H9 (cell line): ENCODE measurements at regions not wholly inside any gene's neighbourhood (a gene's known extent, or its start where the extent isn't known, plus 50 kb on each side); places are given as distances from the start of the nearest gene placed in this dataset.

ENCODE experiments used
- DNase-seq: peaks from one replicate; pipeline ENCODE4 v3.0.0-alpha.2; 2017
- H2AFZ ChIP-seq: one replicate; pipeline ENCODE4 v1.6.1; 2013; ENCODE audit warnings: mild to moderate bottlenecking, low read length, control low read depth, moderate library complexity
- H2AK5ac ChIP-seq: 2 replicates; pipeline ENCODE4 v1.6.1; 2013; ENCODE audit warnings: low read length, control low read depth, mixed read lengths; ENCODE audit not compliant: insufficient read length
- H2BK120ac ChIP-seq: one replicate; pipeline ENCODE4 v1.6.1; 2013; ENCODE audit warnings: low read depth, mild to moderate bottlenecking, low read length, control low read depth, inconsistent platforms; ENCODE audit not compliant: poor library complexity, severe bottlenecking
- H2BK12ac ChIP-seq: 2 replicates; pipeline ENCODE4 v1.6.1; 2013; ENCODE audit warnings: low read length, control low read depth, mixed read lengths, low read depth; ENCODE audit not compliant: insufficient read length
- H2BK15ac ChIP-seq: 2 replicates; pipeline ENCODE4 v1.6.1; 2013; ENCODE audit warnings: low read depth, low read length, control low read depth
- H2BK20ac ChIP-seq: one replicate; pipeline ENCODE4 v1.6.1; 2013; ENCODE audit warnings: low read depth, mild to moderate bottlenecking, low read length, control low read depth, inconsistent platforms; ENCODE audit not compliant: poor library complexity, severe bottlenecking
- H2BK5ac ChIP-seq: 2 replicates; pipeline ENCODE4 v1.6.1; 2013; ENCODE audit warnings: low read length, control low read depth, mixed read lengths; ENCODE audit not compliant: insufficient read length
- H3K14ac ChIP-seq: 2 replicates; pipeline ENCODE4 v1.6.1; 2013; ENCODE audit warnings: low read length, control low read depth; ENCODE audit not compliant: insufficient read depth
- H3K18ac ChIP-seq: 2 replicates; pipeline ENCODE4 v1.6.1; 2013; ENCODE audit warnings: low read depth, mild to moderate bottlenecking, mixed read lengths, low read length, control low read depth; ENCODE audit not compliant: insufficient read length
- H3K23ac ChIP-seq: 2 replicates; pipeline ENCODE4 v1.6.1; 2013; ENCODE audit warnings: low read length, control low read depth, mixed read lengths, low read depth; ENCODE audit not compliant: insufficient read length
- H3K23me2 ChIP-seq: 2 replicates; pipeline ENCODE4 v1.6.1; 2013; ENCODE audit warnings: low read depth, mild to moderate bottlenecking, mixed read lengths, low read length, control low read depth; ENCODE audit not compliant: insufficient read length, poor library complexity, severe bottlenecking
- H3K27ac ChIP-seq: 2 replicates; pipeline ENCODE4 v1.5.1; 2013; ENCODE audit warnings: low read length, control low read depth, mixed read lengths, low read depth; ENCODE audit not compliant: insufficient read length
- H3K27me3 ChIP-seq: 2 replicates; pipeline ENCODE4 v1.6.1; 2013; ENCODE audit warnings: low read length, control low read depth, inconsistent platforms; ENCODE audit not compliant: insufficient read depth
- H3K4ac ChIP-seq: 2 replicates; pipeline ENCODE4 v1.6.1; 2013; ENCODE audit warnings: low read depth, mild to moderate bottlenecking, control low read depth, inconsistent platforms, low read length, moderate library complexity
- H3K4me1 ChIP-seq: 2 replicates; pipeline ENCODE4 v1.6.1; 2013; ENCODE audit warnings: low read length, control low read depth, inconsistent platforms; ENCODE audit not compliant: insufficient read depth
- H3K4me2 ChIP-seq: 2 replicates; pipeline ENCODE4 v1.6.1; 2013; ENCODE audit warnings: low read length, control low read depth, mixed read lengths; ENCODE audit not compliant: insufficient read length, insufficient read depth
- H3K56ac ChIP-seq: 2 replicates; pipeline ENCODE4 v1.6.1; 2013; ENCODE audit warnings: low read depth, mild to moderate bottlenecking, mixed read lengths, low read length, control low read depth; ENCODE audit not compliant: insufficient read length
- H3K79me1 ChIP-seq: 2 replicates; pipeline ENCODE4 v1.6.1; 2013; ENCODE audit warnings: low read depth, mild to moderate bottlenecking, moderate library complexity, low read length, control low read depth, inconsistent platforms; ENCODE audit not compliant: insufficient read depth, poor library complexity, severe bottlenecking
- H3K79me2 ChIP-seq: 2 replicates; pipeline ENCODE4 v1.6.1; 2013; ENCODE audit warnings: low read length, control low read depth, inconsistent platforms; ENCODE audit not compliant: insufficient read depth
- H3K9ac ChIP-seq: 2 replicates; pipeline ENCODE4 v1.6.1; 2013; ENCODE audit warnings: low read length, control low read depth, mixed read lengths; ENCODE audit not compliant: insufficient read length; ENCODE audit errors: extremely low read depth
- H3K9me3 ChIP-seq: one replicate; pipeline ENCODE4 v1.6.1; 2013; ENCODE audit warnings: low read depth, low read length, inconsistent platforms; ENCODE audit not compliant: control insufficient read depth
- H3T11ph ChIP-seq: one replicate; pipeline ENCODE4 v1.6.1; 2013; ENCODE audit warnings: mild to moderate bottlenecking, low read length, control low read depth, inconsistent platforms
- H4K20me1 ChIP-seq: one replicate; pipeline ENCODE4 v1.6.1; 2013; ENCODE audit not compliant: control insufficient read depth, insufficient read length, insufficient read depth
- H4K5ac ChIP-seq: 2 replicates; pipeline ENCODE4 v1.6.1; 2013; ENCODE audit warnings: low read depth, mild to moderate bottlenecking, mixed read lengths, low read length, control low read depth; ENCODE audit not compliant: insufficient read length
- H4K8ac ChIP-seq: replicated peaks from 2 replicates; pipeline ENCODE4 v1.6.1; 2013; ENCODE audit warnings: low read length, control low read depth, mixed read lengths, low read depth; ENCODE audit not compliant: insufficient read length
- H4K91ac ChIP-seq: 2 replicates; pipeline ENCODE4 v1.6.1; 2013; ENCODE audit warnings: low read depth, mild to moderate bottlenecking, moderate library complexity, mixed read lengths, low read length, control low read depth; ENCODE audit not compliant: insufficient read length
- H3K27ac Mint-ChIP-seq, 3 experiments: 2 replicates in 2 of 3; 3 replicates in 1 of 3; pipeline ENCODE4 v1.8.0; 2020 to 2021; ENCODE audit warnings: mixed read lengths in 3 of 3, mild to moderate bottlenecking in 1 of 3, moderate library complexity in 1 of 3
- H3K27me3 Mint-ChIP-seq: 2 replicates; pipeline ENCODE4 v1.8.0; 2021; ENCODE audit warnings: low read depth, mild to moderate bottlenecking, moderate library complexity, mixed read lengths
- H3K36me3 Mint-ChIP-seq, 3 experiments: 2 replicates in 2 of 3; 3 replicates in 1 of 3; pipeline ENCODE4 v1.8.0; 2020 to 2021; ENCODE audit warnings: low read depth in 3 of 3, mixed read lengths in 3 of 3; ENCODE audit not compliant: insufficient read depth in 1 of 3
- H3K4me1 Mint-ChIP-seq, 2 experiments: 2 replicates each; pipeline ENCODE4 v1.8.0; 2020; ENCODE audit warnings: mixed read lengths in 2 of 2
- H3K4me3 Mint-ChIP-seq, 2 experiments: 2 replicates in 1 of 2; 3 replicates in 1 of 2; pipeline ENCODE4 v1.8.0; 2020 to 2021; ENCODE audit warnings: mild to moderate bottlenecking in 2 of 2, mixed read lengths in 2 of 2, moderate library complexity in 1 of 2
- H3K9me3 Mint-ChIP-seq, 2 experiments: 2 replicates in 1 of 2; 3 replicates in 1 of 2; pipeline ENCODE4 v1.8.0; 2020; ENCODE audit warnings: mild to moderate bottlenecking in 2 of 2, mixed read lengths in 2 of 2, moderate library complexity in 1 of 2
- CTCF ChIP-seq: fragments of 200-600 bp; sonication (generic); conservative IDR thresholded peaks from 3 replicates; pipeline ENCODE4 v1.8.0; 2021; ENCODE audit warnings: antibody characterized with exemption, mild to moderate bottlenecking
- WGBS: extraction: QIAGEN DNeasy Blood & Tissue Kit; methylation state at CpG from one replicate; pipeline ENCODE4 v1.1.7; 2013; ENCODE audit warnings: missing lambda C conversion rate, low lambda C conversion rate, mixed read lengths; ENCODE audit not compliant: insufficient read length; ENCODE audit errors: extremely low coverage; 5-methylcytosine and 5-hydroxymethylcytosine counted together

GRCh38 chr14:21768875-21769257, 95.2 kb upstream of the OR4E1 start:
- peaks cover 0 to 7% of the 10 kb centered on the region in 2 experiments; a peak in 2 of 5 replicates for H3K9me3 Mint-ChIP-seq
- Histone ChIP-seq H3K23me2 (no peaks in the 10 kb centered on the region), H4K91ac (no peak overlapping the region), H2AK5ac (no peak overlapping the region), H2BK120ac (no peak overlapping the region), H3K23ac (no peak overlapping the region), H3K56ac (no peak overlapping the region), H2BK15ac (no peak overlapping the region), H3K9me3 (no peaks in the 10 kb centered on the region), H3K4ac (no peak overlapping the region), H2BK12ac (no peak overlapping the region), H3K27ac (no peak overlapping the region), H3K79me1 (no peaks in the 10 kb centered on the region), H3K9ac (no peak overlapping the region), H4K8ac (no peak overlapping the region), H3K79me2 (no peaks in the 10 kb centered on the region), H4K20me1 (no peaks in the 10 kb centered on the region), H3K4me1 (no peaks in the 10 kb centered on the region; the same call in 1 of the 2 replicates), H3K14ac (no peak overlapping the region), H3K27me3 (no peaks in the 10 kb centered on the region), H4K5ac (no peak overlapping the region), H2BK5ac (no peak overlapping the region), H3K4me2 (no peak overlapping the region), H3K18ac (no peak overlapping the region), H2BK20ac (no peak overlapping the region), H3T11ph (no peak overlapping the region), H2AFZ (no peak overlapping the region)
- no peak overlapping the region for H3K4me3 Mint-ChIP-seq
- peaks cover 7 to 8% of the 10 kb centered on the region in 2 experiments for H3K4me1 Mint-ChIP-seq
- DNase-seq, result no peak
- no peak for TF ChIP-seq CTCF
- WGBS, result no CpG with 5 or more reads among the region's 2 CpGs
- H3K27ac Mint-ChIP-seq, result no peak overlapping the region
- peaks cover 10% of the 10 kb centered on the region for H3K27me3 Mint-ChIP-seq
- no peaks in the 10 kb centered on the region; a peak in 3 of 7 replicates for H3K36me3 Mint-ChIP-seq
